Peyer's patch (tissue), 4 donors: ENCODE measurements at regions not wholly inside any gene's neighbourhood (a gene's known extent, or its start where the extent isn't known, plus 50 kb on each side); places are given as distances from the start of the nearest gene placed in this dataset.
A peak's percentile ranks its signal among the peaks of the same experiment; 100 is the strongest.
"Not testable (repeated sequence)": the region's sequence is repeated elsewhere in the genome, so short reads cannot be mapped to it uniquely, and the experiment has no call there.

ENCODE experiments used
- DNase-seq, 3 donors: peaks; one replicate each; pipeline ENCODE4 v3.0.0-alpha.2; 2017 to 2019
- H3K27ac ChIP-seq, 4 donors: fragments of 200-600 bp; sonication (generic); one replicate each; pipeline ENCODE4 v1.5.1; 2016 to 2019
- H3K27me3 ChIP-seq, 2 donors: fragments of 200-600 bp; sonication (generic); one replicate each; pipeline ENCODE4 v1.5.1; 2019
- H3K36me3 ChIP-seq, 3 donors: fragments of 200-600 bp; sonication (generic); one replicate each; pipeline ENCODE4 v1.5.1; 2016 to 2019
- H3K4me1 ChIP-seq, 4 donors: fragments of 200-600 bp; sonication (generic); one replicate each; pipeline ENCODE4 v1.5.1; 2016 to 2019
- H3K4me3 ChIP-seq, 4 donors: fragments of 200-600 bp; sonication (generic); 1 replicate in 3 of 4; 2 replicates in 1 of 4; pipeline ENCODE4 v1.5.1; 2016 to 2019; ENCODE audit warnings: mild to moderate bottlenecking in 1 of 4
- H3K9me3 ChIP-seq, 4 donors: fragments of 200-600 bp; sonication (generic); one replicate each; pipeline ENCODE4 v1.5.1; 2016 to 2019; ENCODE audit warnings: mild to moderate bottlenecking in 1 of 4
- POLR2A ChIP-seq, 2 donors: fragments of 450-650 bp; IDR thresholded peaks; one replicate each; pipeline ENCODE4 v1.5.1; 2017; ENCODE audit warnings: antibody characterized with exemption in 2 of 2, mild to moderate bottlenecking in 2 of 2, moderate library complexity in 2 of 2
- TF ChIP-seq, protein P1 (sequence below), 6 experiments: fragments of 450-650 bp in 4 of 6; fragments of 200-600 bp in 2 of 6; sonication (generic) in 1 of 6; IDR thresholded peaks; one replicate each; pipeline ENCODE4 v1.5.1; 2017 to 2019; ENCODE audit warnings: antibody characterized with exemption in 6 of 6, mild to moderate bottlenecking in 3 of 6, moderate library complexity in 1 of 6

DNA sequence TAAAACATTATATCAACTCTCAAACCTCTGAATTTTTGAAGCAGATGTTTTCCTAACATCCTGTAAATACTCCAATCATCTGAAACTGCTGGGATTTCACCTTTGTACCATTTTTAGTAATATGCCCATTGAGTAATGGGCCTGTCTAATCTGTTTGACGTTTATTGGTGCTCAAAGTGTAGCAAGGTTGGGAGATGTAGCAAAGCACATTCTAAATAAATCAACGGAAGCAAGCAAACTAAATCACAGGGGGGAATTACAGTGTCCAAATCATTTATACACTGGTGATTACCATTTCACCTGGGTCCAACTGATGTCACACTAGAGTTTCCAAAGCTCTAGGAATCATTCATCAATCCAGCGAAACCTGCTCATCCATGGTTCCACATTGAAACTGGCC is 518.7 kb upstream of the TBL1XR1 start:
- no peaks in the 10 kb centered on the region for H3K27me3 ChIP-seq
- no peaks in the 10 kb centered on the region for H3K4me1 ChIP-seq
- no peaks in the 10 kb centered on the region for H3K9me3 ChIP-seq
- TF ChIP-seq, protein P1, sequence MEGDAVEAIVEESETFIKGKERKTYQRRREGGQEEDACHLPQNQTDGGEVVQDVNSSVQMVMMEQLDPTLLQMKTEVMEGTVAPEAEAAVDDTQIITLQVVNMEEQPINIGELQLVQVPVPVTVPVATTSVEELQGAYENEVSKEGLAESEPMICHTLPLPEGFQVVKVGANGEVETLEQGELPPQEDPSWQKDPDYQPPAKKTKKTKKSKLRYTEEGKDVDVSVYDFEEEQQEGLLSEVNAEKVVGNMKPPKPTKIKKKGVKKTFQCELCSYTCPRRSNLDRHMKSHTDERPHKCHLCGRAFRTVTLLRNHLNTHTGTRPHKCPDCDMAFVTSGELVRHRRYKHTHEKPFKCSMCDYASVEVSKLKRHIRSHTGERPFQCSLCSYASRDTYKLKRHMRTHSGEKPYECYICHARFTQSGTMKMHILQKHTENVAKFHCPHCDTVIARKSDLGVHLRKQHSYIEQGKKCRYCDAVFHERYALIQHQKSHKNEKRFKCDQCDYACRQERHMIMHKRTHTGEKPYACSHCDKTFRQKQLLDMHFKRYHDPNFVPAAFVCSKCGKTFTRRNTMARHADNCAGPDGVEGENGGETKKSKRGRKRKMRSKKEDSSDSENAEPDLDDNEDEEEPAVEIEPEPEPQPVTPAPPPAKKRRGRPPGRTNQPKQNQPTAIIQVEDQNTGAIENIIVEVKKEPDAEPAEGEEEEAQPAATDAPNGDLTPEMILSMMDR (IDR thresholded peaks at IDR 0.05), result no peak
- no peak for TF ChIP-seq POLR2A (IDR thresholded peaks at IDR 0.05)
- no peak overlapping the region for H3K4me3 ChIP-seq
- no peaks in the 10 kb centered on the region for H3K36me3 ChIP-seq
- H3K27ac ChIP-seq, result no peak overlapping the region
- no peak for DNase-seq

DNA sequence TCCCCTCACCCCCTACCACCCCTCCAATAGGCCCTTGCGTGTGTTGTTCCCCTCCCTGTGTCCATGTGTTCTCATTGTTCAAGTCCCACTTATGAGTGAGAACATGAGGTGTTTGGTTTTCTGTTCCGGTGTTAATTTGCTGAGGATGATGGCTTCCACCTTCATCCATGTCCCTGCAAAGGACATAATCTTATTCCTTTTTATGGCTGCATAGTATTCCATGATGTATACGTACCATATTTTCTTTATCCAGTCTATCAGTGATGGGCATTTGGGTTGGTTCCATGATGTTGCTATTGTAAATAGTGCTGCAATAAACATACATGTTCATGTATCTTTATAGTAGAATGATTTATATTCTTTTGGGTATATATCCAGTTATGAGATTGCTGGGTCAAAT is 523.6 kb upstream of the TBL1XR1 start:
- H3K27me3 ChIP-seq, H3K4me3 ChIP-seq, H3K9me3 ChIP-seq, H3K36me3 ChIP-seq, DNase-seq, H3K27ac ChIP-seq: not testable (repeated sequence)
- H3K4me1 ChIP-seq, result peaks cover 0 to 12% (median 0%) of the 10 kb centered on the region in 4 donors

DNA sequence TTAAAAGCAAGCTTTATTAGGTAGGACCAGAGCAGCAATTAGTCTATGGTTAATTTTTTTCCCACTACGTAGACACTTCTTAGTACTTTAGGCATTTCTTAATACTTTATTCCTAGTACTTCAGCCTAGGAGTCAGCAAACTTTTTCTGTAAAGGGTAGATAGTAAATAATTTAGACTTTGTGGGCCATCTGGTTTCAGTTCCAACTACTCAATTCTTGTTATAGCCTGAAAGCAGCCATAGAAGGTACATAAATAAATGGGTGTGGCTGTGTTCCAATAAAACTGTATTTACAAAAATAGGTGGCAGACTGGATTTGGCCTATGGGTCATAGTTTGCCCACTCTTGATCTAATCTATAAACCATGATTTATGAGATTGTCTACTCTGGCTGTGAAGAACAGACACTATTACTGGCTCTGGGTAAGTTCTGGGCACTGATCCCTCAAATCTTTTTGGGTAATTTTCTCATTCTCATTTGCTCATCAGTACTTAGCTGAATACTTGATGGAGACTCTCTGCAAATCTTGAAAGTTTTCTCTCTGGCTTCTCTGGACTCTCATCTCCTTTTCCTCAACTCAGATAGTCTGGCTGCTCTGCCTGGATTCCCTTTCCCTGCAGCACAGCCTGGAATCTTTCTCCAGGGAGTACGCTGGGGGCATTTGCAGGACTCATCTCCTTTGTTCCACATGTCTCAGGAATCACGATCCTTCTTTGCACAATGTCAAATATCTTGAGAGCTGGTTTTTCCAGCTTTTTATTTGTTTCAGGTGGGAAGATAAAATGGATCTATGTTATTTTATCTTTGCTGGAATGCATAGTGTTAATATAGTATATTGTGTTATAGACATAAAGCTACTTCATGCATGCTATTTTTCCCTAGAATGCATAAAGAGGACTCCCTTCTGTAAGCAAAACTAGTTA is 524.8 kb upstream of the TBL1XR1 start:
- peak overlapping the region in 1 of 4 donors; percentile 1 for H3K27ac ChIP-seq

DNA sequence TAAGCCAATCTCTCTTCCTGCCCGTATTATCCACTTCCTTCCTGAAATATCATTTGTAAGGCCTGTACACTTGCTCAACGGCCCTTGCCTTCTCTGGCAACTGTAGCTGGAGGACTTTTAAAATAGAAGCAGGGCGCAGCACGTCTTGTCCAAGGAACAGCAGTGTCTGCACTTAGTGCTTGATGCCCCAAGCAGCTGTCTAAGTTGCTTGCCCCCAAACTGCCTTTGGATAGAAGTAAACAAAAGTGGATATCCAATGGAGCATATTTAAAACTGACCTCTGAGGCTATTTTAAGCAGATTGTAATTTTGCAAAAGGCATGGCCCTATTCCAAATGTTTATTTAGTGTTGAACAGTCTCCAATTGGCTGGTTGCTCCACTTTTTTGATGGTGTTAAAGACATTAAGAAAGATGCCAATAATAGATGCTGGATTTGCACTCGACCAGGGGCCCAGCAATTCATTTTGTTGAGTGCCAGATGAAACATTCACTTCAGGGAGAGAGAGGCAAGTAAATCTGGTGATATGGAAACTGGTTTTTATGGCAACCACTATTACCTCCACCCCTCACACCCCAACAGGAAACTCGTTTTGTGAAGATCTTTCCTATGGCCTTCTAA is 526.8 kb upstream of the TBL1XR1 start:
- Histone ChIP-seq H3K27ac (peak overlapping the region in 2 of 4 donors; percentile 1 to 27), H3K36me3 (no peaks in the 10 kb centered on the region), H3K4me1 (peaks cover 0 to 12% (median 0%) of the 10 kb centered on the region in 4 donors), H3K27me3 (no peaks in the 10 kb centered on the region), H3K9me3 (no peaks in the 10 kb centered on the region), H3K4me3 (no peak overlapping the region)
- no peak for TF ChIP-seq POLR2A (IDR thresholded peaks at IDR 0.05)
- TF ChIP-seq, protein P1 (IDR thresholded peaks at IDR 0.05), result no peak
- DNase-seq, result peak in 1 of 3 donors; percentile 60

More for the DNA sequence above, 524.8 kb upstream of the TBL1XR1 start:
- H3K4me1 ChIP-seq, result peaks cover 0 to 12% (median 0%) of the 10 kb centered on the region in 4 donors
- TF ChIP-seq POLR2A (IDR thresholded peaks at IDR 0.05), result no peak
- TF ChIP-seq, protein P1 (IDR thresholded peaks at IDR 0.05), result no peak
- H3K27me3 ChIP-seq, result no peaks in the 10 kb centered on the region
- no peak overlapping the region for H3K4me3 ChIP-seq
- no peaks in the 10 kb centered on the region for H3K9me3 ChIP-seq
- DNase-seq, result no peak
- no peaks in the 10 kb centered on the region for H3K36me3 ChIP-seq

DNA sequence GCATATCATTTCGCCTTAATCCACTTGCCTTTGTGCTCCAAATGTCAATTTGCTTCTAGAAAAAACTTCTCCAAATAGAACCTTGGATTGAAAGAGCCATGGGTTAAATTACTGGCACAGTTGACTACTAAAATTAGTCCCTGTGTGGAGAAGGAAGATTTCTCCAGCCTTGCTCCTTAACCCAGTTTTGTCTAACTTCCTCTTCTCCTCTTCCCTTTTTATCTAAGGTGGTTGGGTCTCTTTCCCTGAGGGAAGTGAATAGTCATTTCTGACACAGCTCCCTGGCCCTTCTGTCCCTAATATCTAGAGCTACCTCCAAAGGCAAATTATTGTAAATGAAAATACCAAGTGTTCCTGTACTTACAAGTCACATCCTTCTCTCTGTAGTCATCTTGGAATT is 527.9 kb upstream of the TBL1XR1 start:
- Histone ChIP-seq H3K4me1 (peaks cover 0 to 12% (median 0%) of the 10 kb centered on the region in 4 donors), H3K36me3 (no peaks in the 10 kb centered on the region), H3K27ac (no peak overlapping the region), H3K4me3 (no peak overlapping the region), H3K27me3 (no peaks in the 10 kb centered on the region), H3K9me3 (no peaks in the 10 kb centered on the region)
- DNase-seq, result no peak
- TF ChIP-seq POLR2A (IDR thresholded peaks at IDR 0.05), result no peak
- TF ChIP-seq, protein P1 (IDR thresholded peaks at IDR 0.05), result no peak

DNA sequence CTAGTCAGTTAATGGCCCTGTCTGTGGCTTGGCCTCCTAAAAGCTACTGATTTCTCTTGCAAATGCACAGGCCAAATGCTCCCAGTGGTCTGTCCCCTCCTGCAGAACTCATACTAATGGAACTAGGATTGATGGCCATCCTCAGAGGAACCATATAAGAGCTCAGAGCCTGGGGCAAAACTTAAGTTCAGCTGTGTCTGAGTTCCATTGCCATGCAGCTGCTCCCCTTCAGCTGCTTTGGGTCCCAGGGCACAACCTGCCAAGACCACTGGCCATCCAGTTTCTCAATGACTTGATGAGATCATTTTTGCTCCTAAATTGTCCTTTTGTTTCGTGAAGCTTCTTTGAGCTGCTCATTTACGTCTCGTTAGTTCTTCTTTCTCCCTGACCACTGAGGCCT is 529.5 kb upstream of the TBL1XR1 start:
- H3K27me3 ChIP-seq, result no peaks in the 10 kb centered on the region
- no peak overlapping the region for H3K27ac ChIP-seq
- H3K36me3 ChIP-seq, result no peaks in the 10 kb centered on the region
- H3K9me3 ChIP-seq, result no peaks in the 10 kb centered on the region
- H3K4me3 ChIP-seq, result no peak overlapping the region
- DNase-seq, result no peak
- TF ChIP-seq, protein P1 (IDR thresholded peaks at IDR 0.05), result no peak
- TF ChIP-seq POLR2A (IDR thresholded peaks at IDR 0.05), result no peak
- H3K4me1 ChIP-seq, result peaks cover 0 to 12% (median 0%) of the 10 kb centered on the region in 4 donors
